ENCODE measurements at regions not wholly inside any gene's neighbourhood (a gene's known extent, or its start where the extent isn't known, plus 50 kb on each side); places are given as distances from the start of the nearest gene placed in this dataset.

DNA sequence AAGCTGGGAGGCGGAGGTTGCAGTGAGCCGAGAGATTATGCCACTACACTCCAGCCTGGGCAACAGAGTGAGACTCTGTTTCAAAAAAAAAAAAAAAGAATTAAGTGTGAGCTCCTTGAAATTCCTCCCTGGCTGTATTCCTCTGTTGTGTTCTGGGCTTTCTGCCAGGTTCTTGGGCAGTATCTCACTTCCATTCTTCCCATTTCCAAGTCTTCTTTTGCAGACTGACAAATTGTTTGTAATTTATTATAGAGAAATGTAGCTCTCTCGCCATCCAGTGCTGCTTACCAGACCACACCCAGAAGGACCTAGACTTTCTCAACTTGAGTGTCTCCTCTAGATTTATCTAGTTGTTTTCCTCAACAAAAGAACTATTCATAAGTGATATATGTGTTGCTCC, 105.0 kb upstream of the ADGRL2 start:
- TF ChIP-seq ZNF274 (IDR thresholded peaks at IDR 0.05; ENCODE audit: low read depth, low read length) (no peak), SUZ12 (IDR thresholded peaks at IDR 0.05; ENCODE audit: extremely low read depth, insufficient read depth, insufficient read length) (no peak)
